ENCODE measurements at regions not wholly inside any gene's neighbourhood (a gene's known extent, or its start where the extent isn't known, plus 50 kb on each side); places are given as distances from the start of the nearest gene placed in this dataset.

- Mint-ChIP-seq H3K27me3 (peaks cover 2% of the 10 kb centered on the region), H3K27ac (no peak overlapping the region), H3K4me3 (no peak overlapping the region), H3K9me3 (ENCODE audit: low read depth) (no peaks in the 10 kb centered on the region), H3K36me3 (no peaks in the 10 kb centered on the region), H3K4me1 (no peaks in the 10 kb centered on the region)
- DNase-seq, result no peak
- no peak for ATAC-seq
- CTCF ChIA-PET, result no interaction called here
Observed at GRCh38 chr1:219380463-219380862, 206.8 kb downstream of the LYPLAL1 start.

GRCh38 chr1:219379691-219380090, 206.0 kb downstream of the LYPLAL1 start:
- Mint-ChIP-seq H3K4me3 (no peak overlapping the region), H3K36me3 (no peaks in the 10 kb centered on the region), H3K27me3 (peaks cover 2% of the 10 kb centered on the region), H3K27ac (no peak overlapping the region), H3K9me3 (ENCODE audit: low read depth) (no peaks in the 10 kb centered on the region), H3K4me1 (no peaks in the 10 kb centered on the region)
- CTCF ChIA-PET, result no interaction called here
- DNase-seq, result no peak
- no peak for ATAC-seq

GRCh38 chr1:219374636-219375035, 201.0 kb downstream of the LYPLAL1 start:
- CTCF ChIA-PET, result no interaction called here
- H3K27ac Mint-ChIP-seq, result no peak overlapping the region
- no peak overlapping the region for H3K4me3 Mint-ChIP-seq
- ATAC-seq (no peak), DNase-seq (no peak)
- no peaks in the 10 kb centered on the region for H3K4me1 Mint-ChIP-seq
- no peaks in the 10 kb centered on the region for H3K27me3 Mint-ChIP-seq
- H3K9me3 Mint-ChIP-seq (ENCODE audit: low read depth), result no peaks in the 10 kb centered on the region
- no peaks in the 10 kb centered on the region for H3K36me3 Mint-ChIP-seq

GRCh38 chr1:219374046-219374566, 200.4 kb downstream of the LYPLAL1 start:
- Mint-ChIP-seq H3K9me3 (ENCODE audit: low read depth) (no peaks in the 10 kb centered on the region), H3K4me3 (no peak overlapping the region), H3K4me1 (no peaks in the 10 kb centered on the region), H3K36me3 (no peaks in the 10 kb centered on the region), H3K27me3 (no peaks in the 10 kb centered on the region), H3K27ac (no peak overlapping the region)
- ATAC-seq, result no peak
- no peak for DNase-seq
- CTCF ChIA-PET, result no interaction called here

GRCh38 chr1:219373616-219373935, 199.9 kb downstream of the LYPLAL1 start:
- Mint-ChIP-seq H3K36me3 (no peaks in the 10 kb centered on the region), H3K27me3 (peaks cover 2% of the 10 kb centered on the region), H3K27ac (no peak overlapping the region), H3K4me3 (no peak overlapping the region), H3K4me1 (no peaks in the 10 kb centered on the region), H3K9me3 (ENCODE audit: low read depth) (no peaks in the 10 kb centered on the region)
- ATAC-seq, result no peak
- CTCF ChIA-PET, result no interaction called here
- DNase-seq, result no peak

GRCh38 chr1:219372916-219373615, 199.4 kb downstream of the LYPLAL1 start:
- no peaks in the 10 kb centered on the region for H3K9me3 Mint-ChIP-seq (ENCODE audit: low read depth)
- ATAC-seq, result no peak
- peaks cover 3% of the 10 kb centered on the region for H3K27me3 Mint-ChIP-seq
- no peaks in the 10 kb centered on the region for H3K36me3 Mint-ChIP-seq
- H3K27ac Mint-ChIP-seq, result no peak overlapping the region
- CTCF ChIA-PET, result no interaction called here
- H3K4me1 Mint-ChIP-seq, result no peaks in the 10 kb centered on the region
- no peak overlapping the region for H3K4me3 Mint-ChIP-seq
- DNase-seq, result no peak

- Mint-ChIP-seq H3K4me1 (no peaks in the 10 kb centered on the region), H3K4me3 (no peak overlapping the region), H3K36me3 (no peaks in the 10 kb centered on the region), H3K9me3 (ENCODE audit: low read depth) (no peaks in the 10 kb centered on the region), H3K27me3 (peaks cover 3% of the 10 kb centered on the region), H3K27ac (no peak overlapping the region)
- DNase-seq (no peak), ATAC-seq (no peak)
- CTCF ChIA-PET, result no interaction called here
Observed at GRCh38 chr1:219371471-219371870, 197.8 kb downstream of the LYPLAL1 start.

GRCh38 chr1:219367496-219367895, 193.8 kb downstream of the LYPLAL1 start:
- Mint-ChIP-seq H3K36me3 (no peaks in the 10 kb centered on the region), H3K4me3 (no peak overlapping the region), H3K27ac (no peak overlapping the region), H3K9me3 (ENCODE audit: low read depth) (no peaks in the 10 kb centered on the region), H3K4me1 (no peaks in the 10 kb centered on the region), H3K27me3 (peaks cover 5% of the 10 kb centered on the region)
- CTCF ChIA-PET, result no interaction called here
- no peak for DNase-seq
- ATAC-seq, result no peak

- Mint-ChIP-seq H3K36me3 (no peaks in the 10 kb centered on the region), H3K4me3 (no peak overlapping the region), H3K4me1 (no peaks in the 10 kb centered on the region), H3K27me3 (peaks cover 5% of the 10 kb centered on the region), H3K27ac (no peak overlapping the region), H3K9me3 (ENCODE audit: low read depth) (no peaks in the 10 kb centered on the region)
- CTCF ChIA-PET, result no interaction called here
- no peak for ATAC-seq
- DNase-seq, result no peak
Observed at GRCh38 chr1:219365451-219365850, 191.8 kb downstream of the LYPLAL1 start.

GRCh38 chr1:219362702-219363101, 189.0 kb downstream of the LYPLAL1 start:
- Mint-ChIP-seq H3K27me3 (peaks cover 2% of the 10 kb centered on the region), H3K4me1 (no peaks in the 10 kb centered on the region), H3K27ac (no peak overlapping the region), H3K36me3 (no peaks in the 10 kb centered on the region), H3K9me3 (ENCODE audit: low read depth) (no peaks in the 10 kb centered on the region), H3K4me3 (no peak overlapping the region)
- CTCF ChIA-PET, result interaction anchor here (1.2 kb wide), 1 partner anchor 23 kb away, joined by 3 read pairs; no protein-coding TSS in a partner anchor
- DNase-seq, result no peak
- ATAC-seq, result no peak

- ATAC-seq (no peak), DNase-seq (no peak)
- Mint-ChIP-seq H3K4me1 (no peaks in the 10 kb centered on the region), H3K36me3 (no peaks in the 10 kb centered on the region), H3K4me3 (no peak overlapping the region), H3K9me3 (ENCODE audit: low read depth) (no peaks in the 10 kb centered on the region), H3K27ac (no peak overlapping the region), H3K27me3 (no peaks in the 10 kb centered on the region)
- CTCF ChIA-PET, result no interaction called here
Observed at GRCh38 chr1:219359126-219359525, 185.4 kb downstream of the LYPLAL1 start.

GRCh38 chr1:219358080-219358479, 184.4 kb downstream of the LYPLAL1 start:
- Mint-ChIP-seq H3K27ac (no peak overlapping the region), H3K4me1 (no peaks in the 10 kb centered on the region), H3K36me3 (no peaks in the 10 kb centered on the region), H3K4me3 (no peak overlapping the region), H3K27me3 (no peaks in the 10 kb centered on the region), H3K9me3 (ENCODE audit: low read depth) (no peaks in the 10 kb centered on the region)
- ATAC-seq (no peak), DNase-seq (no peak)
- CTCF ChIA-PET, result no interaction called here

- H3K27ac Mint-ChIP-seq, result no peak overlapping the region
Observed at GRCh38 chr1:219354962-219355361, 181.3 kb downstream of the LYPLAL1 start.

GRCh38 chr1:219352961-219353651, 179.4 kb downstream of the LYPLAL1 start:
- Mint-ChIP-seq H3K4me3 (no peak overlapping the region), H3K9me3 (ENCODE audit: low read depth) (no peaks in the 10 kb centered on the region), H3K36me3 (no peaks in the 10 kb centered on the region), H3K27me3 (no peaks in the 10 kb centered on the region), H3K27ac (no peak overlapping the region), H3K4me1 (no peaks in the 10 kb centered on the region)
- ATAC-seq (no peak), DNase-seq (no peak)
- CTCF ChIA-PET, result no interaction called here

More at GRCh38 chr1:219354962-219355361, 181.3 kb downstream of the LYPLAL1 start:
- Mint-ChIP-seq H3K27me3 (no peaks in the 10 kb centered on the region), H3K36me3 (no peaks in the 10 kb centered on the region), H3K4me1 (no peaks in the 10 kb centered on the region), H3K9me3 (ENCODE audit: low read depth) (no peaks in the 10 kb centered on the region), H3K4me3 (no peak overlapping the region)
- CTCF ChIA-PET, result no interaction called here
- ATAC-seq (no peak), DNase-seq (no peak)

Measured in activated CD8-positive, alpha-beta memory T cell treated with anti-CD3 and anti-CD28 coated beads, Interleukin-2, amount 10 ng/mL, durations not matched to agents 7 days and 5 days (primary cell).